GM12878 (cell line): ENCODE measurements at regions not wholly inside any gene's neighbourhood (a gene's known extent, or its start where the extent isn't known, plus 50 kb on each side); places are given as distances from the start of the nearest gene placed in this dataset.

Source experiments
- ATAC-seq: fragments of 200-7000 bp; cut with Tn5 transposase; 3 replicates; pipeline ENCODE4 v1.9.1; 2020; ENCODE audit warnings: mild to moderate bottlenecking, moderate library complexity
- BruUV-seq: library from RNA; stranded (reverse); fragments of 400-500 nt; replicated peaks from 2 replicates; lab custom pipeline; 2021; lab: Mats Ljungman, UMichigan
- CTCF ChIA-PET: fragments of 300-600 bp; sonication (Branson Sonifier 250); formaldehyde crosslinking; extraction: SDS; loops from one replicate; lab custom pipeline; 2021; ENCODE audit warnings: inconsistent platforms; lab: Yijun Ruan, JAX
- POLR2A ChIA-PET: fragments of 350-600 bp; formaldehyde crosslinking; extraction: SDS; loops from one replicate; lab custom pipeline; 2021; ENCODE audit warnings: inconsistent platforms; lab: Charles Lee
- RAD21 ChIA-PET: fragments of 300-600 bp; sonication (Branson Sonifier 250); formaldehyde crosslinking; loops from one replicate; lab custom pipeline; 2023; ENCODE audit warnings: antibody characterized with exemption; ENCODE audit not compliant: unreplicated experiment; lab: Charles Lee
- SMC1A ChIA-PET: fragments of 300-600 bp; sonication (Branson Sonifier 250); formaldehyde crosslinking; loops from one replicate; lab custom pipeline; 2023; ENCODE audit not compliant: unreplicated experiment, uncharacterized antibody; lab: Charles Lee
- DNase-seq: peaks from one replicate; pipeline ENCODE4 v3.0.0-alpha.2; 2011; ENCODE audit warnings: low read depth, low spot score
- FAIRE-seq: peaks from 3 replicates; lab custom pipeline; 2011; peaks lifted over from hg19 to GRCh38; lab: Jason Lieb, UNC
- H2AFZ ChIP-seq: 2 replicates; pipeline ENCODE4 v1.6.0; 2011; ENCODE audit warnings: low read depth, low read length, control low read depth; ENCODE audit not compliant: control insufficient read depth
- H3K27ac ChIP-seq: 2 replicates; pipeline ENCODE4 v1.5.1; 2011; ENCODE audit warnings: control low read depth; ENCODE audit not compliant: control insufficient read depth, insufficient read depth
- H3K27me3 ChIP-seq, 2 experiments: replicated peaks in 1 of 2; 2 replicates each; pipeline versions ENCODE4 v1.6.0 to v1.6.1; 2011; ENCODE audit warnings: low read length in 1 of 2; ENCODE audit not compliant: control insufficient read depth in 2 of 2, insufficient read depth in 2 of 2
- H3K36me3 ChIP-seq, 2 experiments: 2 replicates each; pipeline ENCODE4 v1.5.1; 2011; ENCODE audit warnings: low read length in 1 of 2; ENCODE audit not compliant: control insufficient read depth in 2 of 2, insufficient read depth in 2 of 2
- H3K4me1 ChIP-seq: 2 replicates; pipeline ENCODE4 v1.6.1; 2011; ENCODE audit warnings: mild to moderate bottlenecking, low read length, moderate library complexity, mixed read lengths; ENCODE audit not compliant: control insufficient read depth, insufficient read depth
- H3K4me2 ChIP-seq: 2 replicates; pipeline ENCODE4 v1.6.0; 2011; ENCODE audit warnings: control low read depth; ENCODE audit not compliant: control insufficient read depth, insufficient read depth
- H3K4me3 ChIP-seq: fragments of 200-600 bp; sonication (generic); 2 replicates; pipeline ENCODE4 v1.5.1; 2016
- H3K79me2 ChIP-seq: 2 replicates; pipeline ENCODE4 v1.6.0; 2011; ENCODE audit warnings: low read length; ENCODE audit not compliant: control insufficient read depth, insufficient read depth
- H3K9ac ChIP-seq: 2 replicates; pipeline ENCODE4 v1.8.0; 2011; ENCODE audit warnings: low read length, control low read depth, mixed read lengths; ENCODE audit not compliant: control insufficient read depth, insufficient read depth
- H3K9me3 ChIP-seq: replicated peaks from 3 replicates; pipeline ENCODE4 v1.5.1; 2011; ENCODE audit warnings: mild to moderate bottlenecking, low read length; ENCODE audit not compliant: control insufficient read depth, insufficient read depth
- H4K20me1 ChIP-seq: 2 replicates; pipeline ENCODE4 v1.6.0; 2011; ENCODE audit not compliant: control insufficient read depth, insufficient read depth
- BACH1 ChIP-seq: fragments of 450-650 bp; IDR thresholded peaks from 2 replicates; pipeline ENCODE4 v1.6.1; 2017; ENCODE audit warnings: mild to moderate bottlenecking, borderline replicate concordance
- EZH2 ChIP-seq: IDR thresholded peaks from 2 replicates; pipeline ENCODE4 v1.6.1; 2012; ENCODE audit warnings: low read depth, mild to moderate bottlenecking, control low read depth, inconsistent platforms, low read length, borderline replicate concordance; ENCODE audit not compliant: control insufficient read depth
- FOXM1 ChIP-seq: IDR thresholded peaks from 2 replicates; pipeline ENCODE4 v1.6.1; 2012; ENCODE audit warnings: low read depth, mild to moderate bottlenecking, inconsistent platforms, low read length, moderate library complexity
- IKZF1 ChIP-seq: fragments of 450-650 bp; conservative IDR thresholded peaks from 2 replicates; pipeline ENCODE4 v1.6.1; 2017; ENCODE audit warnings: antibody characterized with exemption, mild to moderate bottlenecking
- IKZF2 ChIP-seq, 2 experiments: fragments of 450-650 bp; IDR thresholded peaks; 2 replicates each; pipeline ENCODE4 v1.6.1; 2017; ENCODE audit warnings: mild to moderate bottlenecking in 2 of 2, moderate library complexity in 2 of 2
- NR2F1 ChIP-seq: fragments of 450-650 bp; conservative IDR thresholded peaks from 2 replicates; pipeline ENCODE4 v1.6.1; 2017; ENCODE audit warnings: mild to moderate bottlenecking
- POU2F2 ChIP-seq: IDR thresholded peaks from 3 replicates; pipeline ENCODE4 v1.6.1; 2011; ENCODE audit warnings: low read depth, mild to moderate bottlenecking, low read length, borderline replicate concordance
- WGBS: methylation state at CpG from one replicate; pipeline ENCODE4 v1.1.6; 2016; ENCODE audit warnings: low lambda C conversion rate; ENCODE audit not compliant: insufficient replicate concordance, insufficient coverage; ENCODE audit errors: missing lambda C conversion rate; 5-methylcytosine and 5-hydroxymethylcytosine counted together
- in situ Hi-C: fragments of 300-500 bp; cut with MboI; formaldehyde crosslinking; loops from 9 replicates; pipeline ENCODE4 v1.14.3; 2018; ENCODE audit warnings: mixed read lengths
- intact Hi-C: fragments of 100-400 bp; cut with micrococcal nuclease; formaldehyde crosslinking; loops from one replicate; pipeline ENCODE4 v1.14.2; 2022; ENCODE audit not compliant: unreplicated experiment
- TF ChIP-seq, protein P1 (sequence below): IDR thresholded peaks from 2 replicates; pipeline ENCODE4 v1.6.1; 2012; ENCODE audit warnings: low read depth, low read length, improper control_type of control experiment
- TF ChIP-seq, protein P2 (sequence below): fragments of 450-650 bp; IDR thresholded peaks from 2 replicates; pipeline ENCODE4 v1.6.1; 2017; ENCODE audit warnings: mild to moderate bottlenecking, moderate library complexity

DNA sequence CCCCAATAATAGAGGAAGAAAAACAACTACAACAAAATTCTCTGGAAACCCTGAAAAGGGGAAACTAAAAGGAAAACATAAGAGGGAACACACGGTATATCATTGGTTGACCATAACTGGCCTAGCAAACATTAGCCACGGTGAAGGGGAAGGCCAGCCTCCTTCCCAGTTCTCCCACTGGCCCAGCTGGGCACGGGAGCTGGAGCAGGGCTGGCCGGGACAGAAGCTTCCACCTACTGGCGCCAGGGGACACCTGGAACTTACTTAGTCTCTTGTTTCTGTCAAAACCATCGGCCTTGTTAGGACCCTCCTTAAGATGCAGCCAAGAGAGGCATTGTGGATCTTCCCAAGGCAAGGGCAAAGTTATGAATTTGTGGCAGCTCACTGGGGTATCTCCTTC, 56.1 kb upstream of the DLGAP1 start:
- no peak overlapping the region for H3K4me3 ChIP-seq
- RAD21 ChIA-PET: no interaction called here
- no peak overlapping the region for H3K9ac ChIP-seq
- in situ Hi-C loops: no loop called here
- H3K27me3 ChIP-seq: no peaks in the 10 kb centered on the region
- POLR2A ChIA-PET: no interaction called here
- H3K4me2 ChIP-seq: no peak overlapping the region
- intact Hi-C loops: no loop called here
- no peak for FAIRE-seq
- 59% methylated on average over 6 of the region's 6 CpGs for WGBS
- no peaks in the 10 kb centered on the region for H3K79me2 ChIP-seq
- no peaks in the 10 kb centered on the region; the same call in 1 of the 3 replicates for H3K9me3 ChIP-seq
- no peak overlapping the region for H3K27ac ChIP-seq
- CTCF ChIA-PET: no interaction called here
- no TSS peak for BruUV-seq
- SMC1A ChIA-PET: no interaction called here
- H3K4me1 ChIP-seq: no peaks in the 10 kb centered on the region
- no peaks in the 10 kb centered on the region for H3K36me3 ChIP-seq
- H2AFZ ChIP-seq: no peak overlapping the region
- no peak for ATAC-seq
- H4K20me1 ChIP-seq: no peaks in the 10 kb centered on the region
- TF ChIP-seq, protein P1, sequence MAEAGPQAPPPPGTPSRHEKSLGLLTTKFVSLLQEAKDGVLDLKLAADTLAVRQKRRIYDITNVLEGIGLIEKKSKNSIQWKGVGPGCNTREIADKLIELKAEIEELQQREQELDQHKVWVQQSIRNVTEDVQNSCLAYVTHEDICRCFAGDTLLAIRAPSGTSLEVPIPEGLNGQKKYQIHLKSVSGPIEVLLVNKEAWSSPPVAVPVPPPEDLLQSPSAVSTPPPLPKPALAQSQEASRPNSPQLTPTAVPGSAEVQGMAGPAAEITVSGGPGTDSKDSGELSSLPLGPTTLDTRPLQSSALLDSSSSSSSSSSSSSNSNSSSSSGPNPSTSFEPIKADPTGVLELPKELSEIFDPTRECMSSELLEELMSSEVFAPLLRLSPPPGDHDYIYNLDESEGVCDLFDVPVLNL: no peak
- TF ChIP-seq BACH1: no peak
- TF ChIP-seq, protein P2, sequence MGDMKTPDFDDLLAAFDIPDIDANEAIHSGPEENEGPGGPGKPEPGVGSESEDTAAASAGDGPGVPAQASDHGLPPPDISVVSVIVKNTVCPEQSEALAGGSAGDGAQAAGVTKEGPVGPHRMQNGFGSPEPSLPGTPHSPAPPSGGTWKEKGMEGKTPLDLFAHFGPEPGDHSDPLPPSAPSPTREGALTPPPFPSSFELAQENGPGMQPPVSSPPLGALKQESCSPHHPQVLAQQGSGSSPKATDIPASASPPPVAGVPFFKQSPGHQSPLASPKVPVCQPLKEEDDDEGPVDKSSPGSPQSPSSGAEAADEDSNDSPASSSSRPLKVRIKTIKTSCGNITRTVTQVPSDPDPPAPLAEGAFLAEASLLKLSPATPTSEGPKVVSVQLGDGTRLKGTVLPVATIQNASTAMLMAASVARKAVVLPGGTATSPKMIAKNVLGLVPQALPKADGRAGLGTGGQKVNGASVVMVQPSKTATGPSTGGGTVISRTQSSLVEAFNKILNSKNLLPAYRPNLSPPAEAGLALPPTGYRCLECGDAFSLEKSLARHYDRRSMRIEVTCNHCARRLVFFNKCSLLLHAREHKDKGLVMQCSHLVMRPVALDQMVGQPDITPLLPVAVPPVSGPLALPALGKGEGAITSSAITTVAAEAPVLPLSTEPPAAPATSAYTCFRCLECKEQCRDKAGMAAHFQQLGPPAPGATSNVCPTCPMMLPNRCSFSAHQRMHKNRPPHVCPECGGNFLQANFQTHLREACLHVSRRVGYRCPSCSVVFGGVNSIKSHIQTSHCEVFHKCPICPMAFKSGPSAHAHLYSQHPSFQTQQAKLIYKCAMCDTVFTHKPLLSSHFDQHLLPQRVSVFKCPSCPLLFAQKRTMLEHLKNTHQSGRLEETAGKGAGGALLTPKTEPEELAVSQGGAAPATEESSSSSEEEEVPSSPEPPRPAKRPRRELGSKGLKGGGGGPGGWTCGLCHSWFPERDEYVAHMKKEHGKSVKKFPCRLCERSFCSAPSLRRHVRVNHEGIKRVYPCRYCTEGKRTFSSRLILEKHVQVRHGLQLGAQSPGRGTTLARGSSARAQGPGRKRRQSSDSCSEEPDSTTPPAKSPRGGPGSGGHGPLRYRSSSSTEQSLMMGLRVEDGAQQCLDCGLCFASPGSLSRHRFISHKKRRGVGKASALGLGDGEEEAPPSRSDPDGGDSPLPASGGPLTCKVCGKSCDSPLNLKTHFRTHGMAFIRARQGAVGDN: no peak
- TF ChIP-seq FOXM1: no peak
- peak; percentile 38; the same call in 1 of the 2 replicates for TF ChIP-seq IKZF1
- no peak for TF ChIP-seq POU2F2
- no peak for TF ChIP-seq EZH2
- 0 out of 4 replicates have a peak, but pooled peaks of 1 of the 2 experiments have one; percentile 12 for TF ChIP-seq IKZF2 (IDR thresholded peaks at IDR 0.05)
- TF ChIP-seq NR2F1: no peak
- no peak for DNase-seq
